GM21381 (cell line): ENCODE measurements at regions not wholly inside any gene's neighbourhood (a gene's known extent, or its start where the extent isn't known, plus 50 kb on each side); places are given as distances from the start of the nearest gene placed in this dataset.

ENCODE experiments used
- ATAC-seq: cut with Tn5 transposase; IDR thresholded peaks from one replicate; pipeline ENCODE4 v1.9.1; 2021; ENCODE audit warnings: mild to moderate bottlenecking, moderate library complexity; ENCODE audit not compliant: unreplicated experiment

- ATAC-seq = no peak
Observed at GRCh38 chr15:38164507-38164906, 88.1 kb upstream of the SPRED1 start.

GRCh38 chr15:38168467-38169070, 84.1 kb upstream of the SPRED1 start:
- ATAC-seq = no peak

GRCh38 chr15:38171973-38172372, 80.7 kb upstream of the SPRED1 start:
- no peak for ATAC-seq

- ATAC-seq = no peak
Observed at GRCh38 chr15:38174691-38175090, 77.9 kb upstream of the SPRED1 start.

- peak; percentile 75 for ATAC-seq
Observed at GRCh38 chr15:38176155-38176554, 76.5 kb upstream of the SPRED1 start.

- no peak for ATAC-seq
Observed at GRCh38 chr15:38176691-38177090, 75.9 kb upstream of the SPRED1 start.

- no peak for ATAC-seq
Observed at GRCh38 chr15:38182900-38183299, 69.7 kb upstream of the SPRED1 start.

GRCh38 chr15:38186507-38186906, 66.1 kb upstream of the SPRED1 start:
- ATAC-seq = peak; percentile 94

GRCh38 chr15:38187630-38188313, 64.9 kb upstream of the SPRED1 start:
- no peak for ATAC-seq

GRCh38 chr15:38189671-38190295, 62.9 kb upstream of the SPRED1 start:
- ATAC-seq = no peak

- no peak for ATAC-seq
Observed at GRCh38 chr15:38190501-38190900, 62.1 kb upstream of the SPRED1 start.

- ATAC-seq = no peak
Observed at GRCh38 chr15:38192496-38192895, 60.1 kb upstream of the SPRED1 start.

- ATAC-seq = no peak
Observed at GRCh38 chr15:38193496-38193895, 59.1 kb upstream of the SPRED1 start.

GRCh38 chr15:38195191-38195901, 57.3 kb upstream of the SPRED1 start:
- no peak for ATAC-seq

- no peak for ATAC-seq
Observed at GRCh38 chr15:38196076-38196475, 56.6 kb upstream of the SPRED1 start.

- ATAC-seq = no peak
Observed at GRCh38 chr15:38197553-38197952, 55.1 kb upstream of the SPRED1 start.

- ATAC-seq = no peak
Observed at GRCh38 chr15:38201714-38202113, 50.9 kb upstream of the SPRED1 start.

- no peak for ATAC-seq
Observed at GRCh38 chr15:38202361-38202760, 50.3 kb upstream of the SPRED1 start.
